HCT116 (cell line): ENCODE measurements at regions not wholly inside any gene's neighbourhood (a gene's known extent, or its start where the extent isn't known, plus 50 kb on each side); places are given as distances from the start of the nearest gene placed in this dataset.

ENCODE experiments used
- ATAC-seq: fragments of 200-7000 bp; cut with Tn5 transposase; 2 replicates; pipeline ENCODE4 v1.9.1; 2020; ENCODE audit warnings: mild to moderate bottlenecking, moderate library complexity
- BruUV-seq: library from RNA; stranded (reverse); fragments of 400-500 nt; replicated peaks from 2 replicates; lab custom pipeline; 2021; lab: Mats Ljungman, UMichigan
- CTCF ChIA-PET: fragments of 300-600 bp; sonication (Branson Sonifier 250); formaldehyde crosslinking; loops from one replicate; lab custom pipeline; 2021; ENCODE audit warnings: antibody characterized with exemption; lab: Charles Lee
- POLR2A ChIA-PET: fragments of 300-600, 350-600 bp; sonication (Branson Sonifier 250); formaldehyde crosslinking; loops from one replicate; lab custom pipeline; 2021; ENCODE audit warnings: antibody characterized with exemption; lab: Charles Lee
- RAD21 ChIA-PET, 2 experiments: fragments of 300-600 bp; sonication (Branson Sonifier 250); formaldehyde crosslinking; loops; one replicate each; lab custom pipeline; 2023; ENCODE audit warnings: low total read pairs in 2 of 2; ENCODE audit not compliant: uncharacterized antibody in 2 of 2, unreplicated experiment in 2 of 2, low non-redundant PET in 1 of 2; lab: Charles Lee
- DNase-seq: peaks from one replicate; pipeline ENCODE4 v3.0.0-alpha.2; 2010; ENCODE audit warnings: low read depth, low spot score
- H2AFZ ChIP-seq: fragments of 200-600 bp; shearing (Covaris generic), sonication (generic); 2 replicates; pipeline ENCODE4 v1.6.1; 2017; ENCODE audit warnings: low read depth, mixed run types, mixed read lengths, antibody characterized with exemption, low read length; ENCODE audit not compliant: poor library complexity, severe bottlenecking
- H3K27ac ChIP-seq: 2 replicates; pipeline ENCODE4 v1.5.1; 2012; ENCODE audit warnings: low read depth, low read length
- H3K27me3 ChIP-seq: fragments of 200-600 bp; sonication (generic); 2 replicates; pipeline ENCODE4 v1.6.1; 2016; ENCODE audit warnings: mixed run types, low read length, mixed read lengths; ENCODE audit not compliant: insufficient read depth
- H3K36me3 ChIP-seq, 2 experiments: fragments of 200-500 bp in 1 of 2; fragments of 200-600 bp in 1 of 2; sonication (Bioruptor generic) in 1 of 2; sonication (generic) in 1 of 2; 2 replicates each; pipeline versions ENCODE4 v1.5.1 to v1.6.1; 2014 to 2016; ENCODE audit warnings: low read length in 2 of 2, inconsistent platforms in 1 of 2, mixed read lengths in 1 of 2, mixed run types in 1 of 2; ENCODE audit not compliant: insufficient read depth in 2 of 2, control insufficient read depth in 1 of 2
- H3K4me1 ChIP-seq, 2 experiments: fragments of 200-600 bp in 1 of 2; sonication (generic) in 1 of 2; 2 replicates each; pipeline versions ENCODE4 v1.5.1 to v1.6.1; 2012 to 2017; ENCODE audit warnings: low read length in 2 of 2, inconsistent platforms in 1 of 2, mild to moderate bottlenecking in 1 of 2, mixed read lengths in 1 of 2, mixed run types in 1 of 2, moderate library complexity in 1 of 2; ENCODE audit not compliant: insufficient read depth in 2 of 2, control insufficient read depth in 1 of 2
- H3K4me2 ChIP-seq: fragments of 200-600 bp; sonication (generic); 2 replicates; pipeline ENCODE4 v1.6.1; 2017; ENCODE audit warnings: mixed run types, low read length, mixed read lengths
- H3K4me3 ChIP-seq, 2 experiments: fragments of 200-600 bp in 1 of 2; sonication (generic) in 1 of 2; replicated peaks in 1 of 2; 2 replicates each; pipeline ENCODE4 v1.5.1; 2011 to 2016; ENCODE audit warnings: low read length in 2 of 2, control low read depth in 1 of 2, low read depth in 1 of 2, mild to moderate bottlenecking in 1 of 2, mixed read lengths in 1 of 2, mixed run types in 1 of 2
- H3K79me2 ChIP-seq: fragments of 200-600 bp; sonication (generic); 2 replicates; pipeline ENCODE4 v1.6.1; 2017; ENCODE audit warnings: mild to moderate bottlenecking, mixed run types, low read length, moderate library complexity, mixed read lengths; ENCODE audit not compliant: insufficient read depth
- H3K9ac ChIP-seq: fragments of 200-600 bp; sonication (generic); 2 replicates; pipeline ENCODE4 v1.6.1; 2016; ENCODE audit warnings: low read length, mixed read lengths
- H3K9me2 ChIP-seq: fragments of 200-600 bp; sonication (generic), shearing (Covaris generic); 2 replicates; pipeline ENCODE4 v1.6.1; 2017; ENCODE audit warnings: mixed run types, mild to moderate bottlenecking, moderate library complexity; ENCODE audit not compliant: insufficient read depth
- H3K9me3 ChIP-seq, 2 experiments: fragments of 200-500 bp in 1 of 2; fragments of 200-600 bp in 1 of 2; sonication (Bioruptor generic) in 1 of 2; sonication (generic) in 1 of 2; 2 replicates each; pipeline ENCODE4 v1.6.1; 2014 to 2017; ENCODE audit warnings: low read length in 2 of 2, mixed read lengths in 2 of 2, inconsistent platforms in 1 of 2, low read depth in 1 of 2, mild to moderate bottlenecking in 1 of 2, mixed run types in 1 of 2, moderate library complexity in 1 of 2; ENCODE audit not compliant: control insufficient read depth in 1 of 2, insufficient read depth in 1 of 2
- H4K20me1 ChIP-seq: fragments of 200-600 bp; sonication (generic), shearing (Covaris generic); 2 replicates; pipeline ENCODE4 v1.6.1; 2017; ENCODE audit warnings: mixed run types, mild to moderate bottlenecking, moderate library complexity; ENCODE audit not compliant: insufficient read depth
- CBX3 ChIP-seq: IDR thresholded peaks from 2 replicates; pipeline ENCODE4 v1.6.1; 2012; ENCODE audit warnings: low read depth
- CEBPB ChIP-seq: IDR thresholded peaks from 2 replicates; pipeline ENCODE4 v1.6.1; 2012; ENCODE audit warnings: low read depth
- EGR1 ChIP-seq: IDR thresholded peaks from 2 replicates; pipeline ENCODE4 v1.6.1; 2012; ENCODE audit warnings: low read depth
- EZH2 ChIP-seq: fragments of 200-600 bp; sonication (generic); IDR thresholded peaks from 2 replicates; pipeline ENCODE4 v1.6.1; 2017; ENCODE audit warnings: antibody characterized with exemption, mixed run types
- EZH2phosphoT487 ChIP-seq: fragments of 200-600 bp; IDR thresholded peaks from 2 replicates; pipeline ENCODE4 v1.6.1; 2018; ENCODE audit warnings: antibody characterized with exemption, borderline replicate concordance
- FOSL1 ChIP-seq: IDR thresholded peaks from 2 replicates; pipeline ENCODE4 v1.6.1; 2012; ENCODE audit warnings: low read depth
- JUND ChIP-seq: IDR thresholded peaks from 2 replicates; pipeline ENCODE4 v1.6.1; 2012
- POLR2A ChIP-seq: IDR thresholded peaks from 2 replicates; pipeline ENCODE4 v1.7.0; 2011; ENCODE audit warnings: borderline replicate concordance; ENCODE audit not compliant: insufficient read depth, insufficient read length; ENCODE audit errors: extremely low read depth
- RAD21 ChIP-seq: IDR thresholded peaks from 2 replicates; pipeline ENCODE4 v1.6.1; 2012; ENCODE audit warnings: low read depth, mild to moderate bottlenecking
- SIN3A ChIP-seq: IDR thresholded peaks from 2 replicates; pipeline ENCODE4 v1.6.1; 2012; ENCODE audit warnings: low read depth
- SP1 ChIP-seq: IDR thresholded peaks from 2 replicates; pipeline ENCODE4 v1.6.1; 2012; ENCODE audit warnings: low read depth
- SRF ChIP-seq: IDR thresholded peaks from 2 replicates; pipeline ENCODE4 v1.6.1; 2012; ENCODE audit warnings: low read depth
- YY1 ChIP-seq: IDR thresholded peaks from 2 replicates; pipeline ENCODE4 v1.6.1; 2011; ENCODE audit warnings: low read length, low read depth, moderate library complexity, mild to moderate bottlenecking; ENCODE audit not compliant: insufficient replicate concordance; ENCODE audit errors: extremely low read depth
- ZFX ChIP-seq: fragments of 450-650 bp; IDR thresholded peaks from 2 replicates; pipeline ENCODE4 v1.6.1; 2017
- ZNF274 ChIP-seq: fragments of 200-500 bp; sonication (Bioruptor generic); IDR thresholded peaks from 2 replicates; pipeline ENCODE4 v1.6.1; 2014; ENCODE audit warnings: mild to moderate bottlenecking, low read depth, low read length, inconsistent platforms
- intact Hi-C: fragments of 100-400 bp; cut with micrococcal nuclease; formaldehyde crosslinking; loops from 2 replicates; pipeline ENCODE4 v1.10.0; 2022
- TF ChIP-seq, protein P1 (sequence below): IDR thresholded peaks from 2 replicates; pipeline ENCODE4 v1.6.1; 2011; ENCODE audit warnings: mild to moderate bottlenecking, low read length, moderate library complexity; ENCODE audit not compliant: insufficient replicate concordance; ENCODE audit errors: extremely low read depth
- TF ChIP-seq, protein P2 (sequence below): IDR thresholded peaks from 2 replicates; pipeline ENCODE4 v1.6.1; 2012
- TF ChIP-seq, protein P3 (sequence below), 3 experiments: fragments of 200-600 bp in 1 of 3; sonication (generic) in 1 of 3; IDR thresholded peaks in 2 of 3; conservative IDR thresholded peaks in 1 of 3; 2 replicates each; pipeline ENCODE4 v1.5.1; 2012 to 2017; ENCODE audit warnings: low read depth in 2 of 3, low read length in 2 of 3, antibody characterized with exemption in 1 of 3, borderline replicate concordance in 1 of 3, control low read depth in 1 of 3, mild to moderate bottlenecking in 1 of 3, mixed read lengths in 1 of 3, mixed run types in 1 of 3, moderate library complexity in 1 of 3; ENCODE audit not compliant: insufficient read depth in 1 of 3
- TF ChIP-seq, protein P4 (sequence below): IDR thresholded peaks from 2 replicates; pipeline ENCODE4 v1.6.1; 2012; ENCODE audit warnings: low read depth

DNA sequence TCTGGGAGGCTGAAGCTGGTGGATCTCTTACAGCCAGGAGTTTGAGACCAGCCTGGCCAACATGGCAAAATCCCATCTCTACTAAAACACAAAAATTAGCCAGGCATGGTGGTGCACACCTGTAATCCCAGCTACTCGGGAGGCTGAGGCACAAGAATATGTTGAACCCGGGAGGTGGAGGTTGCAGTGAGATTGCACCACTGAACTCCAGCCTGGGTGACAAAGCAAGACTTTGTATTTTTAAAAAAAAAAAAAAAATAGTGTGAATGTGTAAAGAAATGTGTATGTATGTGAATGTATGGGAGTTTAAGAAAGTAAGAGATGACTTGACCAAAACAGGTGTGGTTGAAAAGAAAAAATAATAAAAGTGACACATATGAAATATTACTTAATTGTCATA, 167.7 kb upstream of the TEX13C start:
- no peaks in the 10 kb centered on the region for H3K36me3 ChIP-seq
- H4K20me1 ChIP-seq: no peaks in the 10 kb centered on the region
- POLR2A ChIA-PET: no interaction called here
- RAD21 ChIA-PET: no interaction called here
- H3K27ac ChIP-seq: no peak overlapping the region
- no peak overlapping the region for H2AFZ ChIP-seq
- no TSS peak for BruUV-seq
- no peak for TF ChIP-seq SIN3A
- TF ChIP-seq JUND: no peak
- no peak for TF ChIP-seq EZH2
- no peak for TF ChIP-seq EGR1
- no peak for TF ChIP-seq CBX3
- no peak for TF ChIP-seq YY1
- TF ChIP-seq CEBPB: no peak
- no peak for TF ChIP-seq ZNF274
- TF ChIP-seq FOSL1: no peak
- TF ChIP-seq, protein P1, sequence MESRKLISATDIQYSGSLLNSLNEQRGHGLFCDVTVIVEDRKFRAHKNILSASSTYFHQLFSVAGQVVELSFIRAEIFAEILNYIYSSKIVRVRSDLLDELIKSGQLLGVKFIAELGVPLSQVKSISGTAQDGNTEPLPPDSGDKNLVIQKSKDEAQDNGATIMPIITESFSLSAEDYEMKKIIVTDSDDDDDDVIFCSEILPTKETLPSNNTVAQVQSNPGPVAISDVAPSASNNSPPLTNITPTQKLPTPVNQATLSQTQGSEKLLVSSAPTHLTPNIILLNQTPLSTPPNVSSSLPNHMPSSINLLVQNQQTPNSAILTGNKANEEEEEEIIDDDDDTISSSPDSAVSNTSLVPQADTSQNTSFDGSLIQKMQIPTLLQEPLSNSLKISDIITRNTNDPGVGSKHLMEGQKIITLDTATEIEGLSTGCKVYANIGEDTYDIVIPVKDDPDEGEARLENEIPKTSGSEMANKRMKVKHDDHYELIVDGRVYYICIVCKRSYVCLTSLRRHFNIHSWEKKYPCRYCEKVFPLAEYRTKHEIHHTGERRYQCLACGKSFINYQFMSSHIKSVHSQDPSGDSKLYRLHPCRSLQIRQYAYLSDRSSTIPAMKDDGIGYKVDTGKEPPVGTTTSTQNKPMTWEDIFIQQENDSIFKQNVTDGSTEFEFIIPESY: no peak
- no peak for TF ChIP-seq RAD21
- TF ChIP-seq, protein P2, sequence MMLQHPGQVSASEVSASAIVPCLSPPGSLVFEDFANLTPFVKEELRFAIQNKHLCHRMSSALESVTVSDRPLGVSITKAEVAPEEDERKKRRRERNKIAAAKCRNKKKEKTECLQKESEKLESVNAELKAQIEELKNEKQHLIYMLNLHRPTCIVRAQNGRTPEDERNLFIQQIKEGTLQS: no peak
- TF ChIP-seq POLR2A: no peak
- TF ChIP-seq, protein P3, sequence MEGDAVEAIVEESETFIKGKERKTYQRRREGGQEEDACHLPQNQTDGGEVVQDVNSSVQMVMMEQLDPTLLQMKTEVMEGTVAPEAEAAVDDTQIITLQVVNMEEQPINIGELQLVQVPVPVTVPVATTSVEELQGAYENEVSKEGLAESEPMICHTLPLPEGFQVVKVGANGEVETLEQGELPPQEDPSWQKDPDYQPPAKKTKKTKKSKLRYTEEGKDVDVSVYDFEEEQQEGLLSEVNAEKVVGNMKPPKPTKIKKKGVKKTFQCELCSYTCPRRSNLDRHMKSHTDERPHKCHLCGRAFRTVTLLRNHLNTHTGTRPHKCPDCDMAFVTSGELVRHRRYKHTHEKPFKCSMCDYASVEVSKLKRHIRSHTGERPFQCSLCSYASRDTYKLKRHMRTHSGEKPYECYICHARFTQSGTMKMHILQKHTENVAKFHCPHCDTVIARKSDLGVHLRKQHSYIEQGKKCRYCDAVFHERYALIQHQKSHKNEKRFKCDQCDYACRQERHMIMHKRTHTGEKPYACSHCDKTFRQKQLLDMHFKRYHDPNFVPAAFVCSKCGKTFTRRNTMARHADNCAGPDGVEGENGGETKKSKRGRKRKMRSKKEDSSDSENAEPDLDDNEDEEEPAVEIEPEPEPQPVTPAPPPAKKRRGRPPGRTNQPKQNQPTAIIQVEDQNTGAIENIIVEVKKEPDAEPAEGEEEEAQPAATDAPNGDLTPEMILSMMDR (IDR thresholded peaks at IDR 0.05 in 2 of 3, conservative IDR thresholded peaks at IDR 0.05 in 1 of 3; ENCODE audit: borderline replicate concordance in 1 of 3, insufficient read depth in 1 of 3, low read depth in 2 of 3, low read length in 2 of 3): no peak
- no peak for TF ChIP-seq ZFX
- TF ChIP-seq SP1: no peak
- TF ChIP-seq, protein P4, sequence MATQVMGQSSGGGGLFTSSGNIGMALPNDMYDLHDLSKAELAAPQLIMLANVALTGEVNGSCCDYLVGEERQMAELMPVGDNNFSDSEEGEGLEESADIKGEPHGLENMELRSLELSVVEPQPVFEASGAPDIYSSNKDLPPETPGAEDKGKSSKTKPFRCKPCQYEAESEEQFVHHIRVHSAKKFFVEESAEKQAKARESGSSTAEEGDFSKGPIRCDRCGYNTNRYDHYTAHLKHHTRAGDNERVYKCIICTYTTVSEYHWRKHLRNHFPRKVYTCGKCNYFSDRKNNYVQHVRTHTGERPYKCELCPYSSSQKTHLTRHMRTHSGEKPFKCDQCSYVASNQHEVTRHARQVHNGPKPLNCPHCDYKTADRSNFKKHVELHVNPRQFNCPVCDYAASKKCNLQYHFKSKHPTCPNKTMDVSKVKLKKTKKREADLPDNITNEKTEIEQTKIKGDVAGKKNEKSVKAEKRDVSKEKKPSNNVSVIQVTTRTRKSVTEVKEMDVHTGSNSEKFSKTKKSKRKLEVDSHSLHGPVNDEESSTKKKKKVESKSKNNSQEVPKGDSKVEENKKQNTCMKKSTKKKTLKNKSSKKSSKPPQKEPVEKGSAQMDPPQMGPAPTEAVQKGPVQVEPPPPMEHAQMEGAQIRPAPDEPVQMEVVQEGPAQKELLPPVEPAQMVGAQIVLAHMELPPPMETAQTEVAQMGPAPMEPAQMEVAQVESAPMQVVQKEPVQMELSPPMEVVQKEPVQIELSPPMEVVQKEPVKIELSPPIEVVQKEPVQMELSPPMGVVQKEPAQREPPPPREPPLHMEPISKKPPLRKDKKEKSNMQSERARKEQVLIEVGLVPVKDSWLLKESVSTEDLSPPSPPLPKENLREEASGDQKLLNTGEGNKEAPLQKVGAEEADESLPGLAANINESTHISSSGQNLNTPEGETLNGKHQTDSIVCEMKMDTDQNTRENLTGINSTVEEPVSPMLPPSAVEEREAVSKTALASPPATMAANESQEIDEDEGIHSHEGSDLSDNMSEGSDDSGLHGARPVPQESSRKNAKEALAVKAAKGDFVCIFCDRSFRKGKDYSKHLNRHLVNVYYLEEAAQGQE: no peak
- TF ChIP-seq EZH2phosphoT487: no peak
- TF ChIP-seq SRF: no peak
- H3K79me2 ChIP-seq: no peaks in the 10 kb centered on the region
- no peaks in the 10 kb centered on the region for H3K4me1 ChIP-seq
- H3K27me3 ChIP-seq: no peaks in the 10 kb centered on the region
- no peak for DNase-seq
- intact Hi-C loops: no loop called here
- no peak for ATAC-seq
- H3K4me3 ChIP-seq: no peak overlapping the region
- H3K4me2 ChIP-seq: no peak overlapping the region
- no peaks in the 10 kb centered on the region for H3K9me3 ChIP-seq
- no peaks in the 10 kb centered on the region for H3K9me2 ChIP-seq
- CTCF ChIA-PET: no interaction called here
- no peak overlapping the region for H3K9ac ChIP-seq
